Keratinocyte (primary cell): ENCODE measurements at regions not wholly inside any gene's neighbourhood (a gene's known extent, or its start where the extent isn't known, plus 50 kb on each side); places are given as distances from the start of the nearest gene placed in this dataset.

ENCODE experiments used
- DNase-seq: peaks from one replicate; pipeline ENCODE4 v3.0.0-alpha.2; 2011; ENCODE audit warnings: low read depth, missing footprints, low spot score
- FAIRE-seq: peaks from 2 replicates; lab custom pipeline; 2011; peaks lifted over from hg19 to GRCh38; lab: Jason Lieb, UNC
- H2AFZ ChIP-seq: 2 replicates; pipeline ENCODE4 v1.6.0; 2012; ENCODE audit warnings: low read length, control low read depth, inconsistent platforms; ENCODE audit not compliant: control insufficient read depth
- H3K27ac ChIP-seq: 2 replicates; pipeline ENCODE4 v1.5.1; 2011; ENCODE audit warnings: low read length; ENCODE audit not compliant: control insufficient read depth, insufficient read depth
- H3K27me3 ChIP-seq: 3 replicates; pipeline ENCODE4 v1.6.0; 2011; ENCODE audit warnings: low read length; ENCODE audit not compliant: control insufficient read depth, insufficient read depth; ENCODE audit errors: extremely low read depth
- H3K36me3 ChIP-seq, 2 experiments: 2 replicates in 1 of 2; 3 replicates in 1 of 2; pipeline ENCODE4 v1.5.1; 2011; ENCODE audit warnings: low read length in 2 of 2, mild to moderate bottlenecking in 1 of 2; ENCODE audit not compliant: control insufficient read depth in 2 of 2, insufficient read depth in 2 of 2; ENCODE audit errors: extremely low read depth in 1 of 2
- H3K4me1 ChIP-seq: 3 replicates; pipeline ENCODE4 v1.5.1; 2011; ENCODE audit warnings: low read length; ENCODE audit not compliant: control insufficient read depth, insufficient read depth; ENCODE audit errors: extremely low read depth
- H3K4me2 ChIP-seq: 3 replicates; pipeline ENCODE4 v1.6.0; 2011; ENCODE audit warnings: low read depth, low read length; ENCODE audit not compliant: control insufficient read depth, insufficient read depth; ENCODE audit errors: extremely low read depth
- H3K4me3 ChIP-seq, 3 experiments: fragments of 200-600 bp in 1 of 3; sonication (generic) in 1 of 3; 2 replicates in 2 of 3; 3 replicates in 1 of 3; pipeline ENCODE4 v1.5.1; 2011 to 2016; ENCODE audit warnings: low read length in 3 of 3, mild to moderate bottlenecking in 3 of 3, control low read depth in 2 of 3, inconsistent platforms in 1 of 3, low read depth in 1 of 3, mixed read lengths in 1 of 3, mixed run types in 1 of 3, moderate library complexity in 1 of 3; ENCODE audit not compliant: control insufficient read depth in 2 of 3, insufficient read depth in 2 of 3; ENCODE audit errors: extremely low read depth in 1 of 3
- H3K79me2 ChIP-seq: 2 replicates; pipeline ENCODE4 v1.6.0; 2012; ENCODE audit warnings: low read length; ENCODE audit not compliant: control insufficient read depth, insufficient read depth
- H3K9ac ChIP-seq: 3 replicates; pipeline ENCODE4 v1.6.0; 2011; ENCODE audit warnings: low read length; ENCODE audit not compliant: control insufficient read depth, insufficient read depth; ENCODE audit errors: extremely low read depth
- H3K9me1 ChIP-seq: 3 replicates; pipeline ENCODE4 v1.6.0; 2011; ENCODE audit warnings: low read length; ENCODE audit not compliant: control insufficient read depth, insufficient read depth; ENCODE audit errors: extremely low read depth
- H3K9me3 ChIP-seq: 2 replicates; pipeline ENCODE4 v1.5.1; 2012; ENCODE audit warnings: low read depth, low read length; ENCODE audit not compliant: control insufficient read depth
- H4K20me1 ChIP-seq: 3 replicates; pipeline ENCODE4 v1.6.0; 2011; ENCODE audit warnings: low read length; ENCODE audit not compliant: control insufficient read depth, insufficient read depth; ENCODE audit errors: extremely low read depth
- EZH2 ChIP-seq: IDR thresholded peaks from one replicate; pipeline ENCODE4 v1.6.1; 2012; ENCODE audit warnings: inconsistent platforms, mild to moderate bottlenecking, low read length, moderate library complexity
- dilution Hi-C: fragments of 300-500 bp; cut with MboI; formaldehyde crosslinking; loops from one replicate; pipeline ENCODE4 v1.7.0; 2020; ENCODE audit warnings: low sequenced_read_pairs; ENCODE audit not compliant: extremely low pct_ligation_motif_present
- TF ChIP-seq, protein P1 (sequence below), 3 experiments: IDR thresholded peaks in 1 of 3; conservative IDR thresholded peaks in 1 of 3; optimal IDR thresholded peaks in 1 of 3; 2 replicates in 2 of 3; 3 replicates in 1 of 3; pipeline versions ENCODE3 to v1.5.1; 2011; ENCODE audit warnings: low read length in 3 of 3, mild to moderate bottlenecking in 3 of 3, moderate library complexity in 2 of 3, control low read depth in 1 of 3, inconsistent platforms in 1 of 3; ENCODE audit not compliant: insufficient read depth in 2 of 3; ENCODE audit errors: extremely low read depth in 1 of 3

DNA sequence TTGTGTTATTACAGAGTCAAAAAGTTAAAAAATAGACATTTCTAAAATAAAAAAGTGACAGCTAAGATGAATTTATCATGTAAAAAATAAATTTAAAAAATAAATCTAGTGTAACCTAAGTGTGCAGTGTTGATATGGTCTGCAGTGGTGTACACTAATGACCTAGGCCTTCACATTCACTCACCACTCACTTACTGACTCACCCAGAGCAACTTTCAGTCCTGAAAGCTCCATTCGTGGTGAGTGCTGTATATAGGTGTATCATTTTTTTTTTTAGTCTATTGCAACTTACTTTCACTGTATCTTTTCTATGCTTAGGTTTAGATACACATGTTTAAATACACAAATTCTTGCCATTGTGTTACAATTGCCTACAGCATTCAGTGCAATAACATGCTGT is 459.4 kb upstream of the ROBO1 start:
- no peak overlapping the region for H3K9ac ChIP-seq
- DNase-seq (no peak), FAIRE-seq (no peak)
- H3K9me1 ChIP-seq: no peaks in the 10 kb centered on the region
- H2AFZ ChIP-seq: no peak overlapping the region
- dilution Hi-C loops: no loop called here
- H3K79me2 ChIP-seq: no peaks in the 10 kb centered on the region
- no peak overlapping the region for H3K4me2 ChIP-seq
- no peaks in the 10 kb centered on the region for H4K20me1 ChIP-seq
- no peaks in the 10 kb centered on the region for H3K27me3 ChIP-seq
- no peak for TF ChIP-seq EZH2
- TF ChIP-seq, protein P1, sequence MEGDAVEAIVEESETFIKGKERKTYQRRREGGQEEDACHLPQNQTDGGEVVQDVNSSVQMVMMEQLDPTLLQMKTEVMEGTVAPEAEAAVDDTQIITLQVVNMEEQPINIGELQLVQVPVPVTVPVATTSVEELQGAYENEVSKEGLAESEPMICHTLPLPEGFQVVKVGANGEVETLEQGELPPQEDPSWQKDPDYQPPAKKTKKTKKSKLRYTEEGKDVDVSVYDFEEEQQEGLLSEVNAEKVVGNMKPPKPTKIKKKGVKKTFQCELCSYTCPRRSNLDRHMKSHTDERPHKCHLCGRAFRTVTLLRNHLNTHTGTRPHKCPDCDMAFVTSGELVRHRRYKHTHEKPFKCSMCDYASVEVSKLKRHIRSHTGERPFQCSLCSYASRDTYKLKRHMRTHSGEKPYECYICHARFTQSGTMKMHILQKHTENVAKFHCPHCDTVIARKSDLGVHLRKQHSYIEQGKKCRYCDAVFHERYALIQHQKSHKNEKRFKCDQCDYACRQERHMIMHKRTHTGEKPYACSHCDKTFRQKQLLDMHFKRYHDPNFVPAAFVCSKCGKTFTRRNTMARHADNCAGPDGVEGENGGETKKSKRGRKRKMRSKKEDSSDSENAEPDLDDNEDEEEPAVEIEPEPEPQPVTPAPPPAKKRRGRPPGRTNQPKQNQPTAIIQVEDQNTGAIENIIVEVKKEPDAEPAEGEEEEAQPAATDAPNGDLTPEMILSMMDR (optimal IDR thresholded peaks at IDR 0.05 in 1 of 3, IDR thresholded peaks at IDR 0.05 in 1 of 3, conservative IDR thresholded peaks at IDR 0.05 in 1 of 3; ENCODE audit: extremely low read depth in 1 of 3, insufficient read depth in 2 of 3, low read length in 3 of 3): no peak
- H3K9me3 ChIP-seq: no peaks in the 10 kb centered on the region
- no peak overlapping the region for H3K4me3 ChIP-seq
- H3K4me1 ChIP-seq: no peaks in the 10 kb centered on the region
- H3K27ac ChIP-seq: no peak overlapping the region
- no peaks in the 10 kb centered on the region for H3K36me3 ChIP-seq

- no peaks in the 10 kb centered on the region for H3K9me3 ChIP-seq
- no peaks in the 10 kb centered on the region for H3K27me3 ChIP-seq
- DNase-seq (no peak), FAIRE-seq (no peak)
- H2AFZ ChIP-seq: no peak overlapping the region
- no peaks in the 10 kb centered on the region for H4K20me1 ChIP-seq
- TF ChIP-seq, protein P1 (optimal IDR thresholded peaks at IDR 0.05 in 1 of 3, IDR thresholded peaks at IDR 0.05 in 1 of 3, conservative IDR thresholded peaks at IDR 0.05 in 1 of 3; ENCODE audit: extremely low read depth in 1 of 3, insufficient read depth in 2 of 3, low read length in 3 of 3): no peak
- no peak for TF ChIP-seq EZH2
- H3K4me3 ChIP-seq: no peak overlapping the region
- dilution Hi-C loops: no loop called here
- H3K36me3 ChIP-seq: no peaks in the 10 kb centered on the region
- no peaks in the 10 kb centered on the region for H3K4me1 ChIP-seq
- H3K79me2 ChIP-seq: no peaks in the 10 kb centered on the region
- H3K4me2 ChIP-seq: no peak overlapping the region
- H3K9ac ChIP-seq: no peak overlapping the region
- no peak overlapping the region for H3K27ac ChIP-seq
- H3K9me1 ChIP-seq: no peaks in the 10 kb centered on the region
Observed at GRCh38 chr3:80215191-80215590, 447.4 kb upstream of the ROBO1 start.
